Adrenal gland (tissue), 5 donors: ENCODE measurements at regions not wholly inside any gene's neighbourhood (a gene's known extent, or its start where the extent isn't known, plus 50 kb on each side); places are given as distances from the start of the nearest gene placed in this dataset.

Experiments
- POLR2A ChIP-seq, 2 donors: fragments of 450-650 bp; IDR thresholded peaks; one replicate each; pipeline ENCODE4 v1.6.1; 2017; ENCODE audit warnings: antibody characterized with exemption in 2 of 2, mild to moderate bottlenecking in 2 of 2, moderate library complexity in 1 of 2
- TF ChIP-seq, protein P1 (sequence below), 6 experiments: fragments of 450-650 bp in 4 of 6; fragments of 200-600 bp in 2 of 6; sonication (generic) in 1 of 6; IDR thresholded peaks; 1 replicate in 5 of 6; 2 replicates in 1 of 6; pipeline versions ENCODE4 v1.5.1 to v1.8.0; 2016 to 2021; ENCODE audit warnings: antibody characterized with exemption in 6 of 6, mild to moderate bottlenecking in 2 of 6, moderate library complexity in 1 of 6
- donor health status: DM: no; HTN: no; CAD: no.

GRCh38 chr16:55057866-55058265 is 127.2 kb downstream of the IRX5 start:
- TF ChIP-seq, protein P1, sequence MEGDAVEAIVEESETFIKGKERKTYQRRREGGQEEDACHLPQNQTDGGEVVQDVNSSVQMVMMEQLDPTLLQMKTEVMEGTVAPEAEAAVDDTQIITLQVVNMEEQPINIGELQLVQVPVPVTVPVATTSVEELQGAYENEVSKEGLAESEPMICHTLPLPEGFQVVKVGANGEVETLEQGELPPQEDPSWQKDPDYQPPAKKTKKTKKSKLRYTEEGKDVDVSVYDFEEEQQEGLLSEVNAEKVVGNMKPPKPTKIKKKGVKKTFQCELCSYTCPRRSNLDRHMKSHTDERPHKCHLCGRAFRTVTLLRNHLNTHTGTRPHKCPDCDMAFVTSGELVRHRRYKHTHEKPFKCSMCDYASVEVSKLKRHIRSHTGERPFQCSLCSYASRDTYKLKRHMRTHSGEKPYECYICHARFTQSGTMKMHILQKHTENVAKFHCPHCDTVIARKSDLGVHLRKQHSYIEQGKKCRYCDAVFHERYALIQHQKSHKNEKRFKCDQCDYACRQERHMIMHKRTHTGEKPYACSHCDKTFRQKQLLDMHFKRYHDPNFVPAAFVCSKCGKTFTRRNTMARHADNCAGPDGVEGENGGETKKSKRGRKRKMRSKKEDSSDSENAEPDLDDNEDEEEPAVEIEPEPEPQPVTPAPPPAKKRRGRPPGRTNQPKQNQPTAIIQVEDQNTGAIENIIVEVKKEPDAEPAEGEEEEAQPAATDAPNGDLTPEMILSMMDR (IDR thresholded peaks at IDR 0.05) = no peak
- no peak for TF ChIP-seq POLR2A (IDR thresholded peaks at IDR 0.05)
